ENCODE measurements at regions not wholly inside any gene's neighbourhood (a gene's known extent, or its start where the extent isn't known, plus 50 kb on each side); places are given as distances from the start of the nearest gene placed in this dataset.
"Not testable (repeated sequence)": the region's sequence is repeated elsewhere in the genome, so short reads cannot be mapped to it uniquely, and the experiment has no call there.

- DNase-seq, result no peak
- peaks cover 0 to 1% of the 10 kb centered on the region in 2 donors for H3K4me1 Mint-ChIP-seq
- peaks cover 0 to 2% (median 0%) of the 10 kb centered on the region in 6 donors for H3K9me3 Mint-ChIP-seq
- H3K4me3 Mint-ChIP-seq, result no peak overlapping the region
- peak overlapping the region in 1 of 6 donors; percentile 51 for H3K27ac Mint-ChIP-seq
- H3K36me3 Mint-ChIP-seq, result no peaks in the 10 kb centered on the region
- peaks cover 7 to 19% (median 8%) of the 10 kb centered on the region in 3 donors for H3K27me3 Mint-ChIP-seq (ENCODE audit: low read depth in 3 of 3)
These were observed 74.7 kb upstream of the PTPN1 start for GRCh38 chr20:50435397-50436051.

GRCh38 chr20:50436052-50436656, 74.0 kb upstream of the PTPN1 start:
- Mint-ChIP-seq H3K36me3 (no peaks in the 10 kb centered on the region), H3K27ac (peak overlapping the region in 1 of 6 donors; percentile 55), H3K4me3 (no peak overlapping the region), H3K9me3 (peaks cover 0 to 2% (median 0%) of the 10 kb centered on the region in 6 donors), H3K4me1 (peaks cover 3 to 7% of the 10 kb centered on the region in 2 donors), H3K27me3 (ENCODE audit: low read depth in 3 of 3) (peaks cover 8 to 20% (median 10%) of the 10 kb centered on the region in 3 donors)
- DNase-seq, result no peak

GRCh38 chr20:50436696-50437095, 73.5 kb upstream of the PTPN1 start:
- no peak for DNase-seq
- Mint-ChIP-seq H3K4me3 (no peak overlapping the region), H3K27ac (peak overlapping the region in 1 of 6 donors; percentile 55), H3K4me1 (peaks cover 3 to 13% of the 10 kb centered on the region in 2 donors), H3K27me3 (ENCODE audit: low read depth in 3 of 3) (peaks cover 7 to 20% (median 8%) of the 10 kb centered on the region in 3 donors), H3K36me3 (no peaks in the 10 kb centered on the region), H3K9me3 (peaks cover 0 to 2% (median 0%) of the 10 kb centered on the region in 6 donors)

- peaks cover 0 to 2% (median 0%) of the 10 kb centered on the region in 6 donors for H3K9me3 Mint-ChIP-seq
- H3K4me3 Mint-ChIP-seq, result no peak overlapping the region
These were observed 71.2 kb upstream of the PTPN1 start for GRCh38 chr20:50438986-50439407.

GRCh38 chr20:50439539-50440453, 70.4 kb upstream of the PTPN1 start:
- no peak for DNase-seq
- H3K4me1 Mint-ChIP-seq, result peaks cover 3 to 14% of the 10 kb centered on the region in 2 donors
- H3K36me3 Mint-ChIP-seq, result no peaks in the 10 kb centered on the region
- no peak overlapping the region for H3K4me3 Mint-ChIP-seq
- peaks cover 0 to 2% (median 0%) of the 10 kb centered on the region in 6 donors for H3K9me3 Mint-ChIP-seq
- no peak overlapping the region for H3K27ac Mint-ChIP-seq
- H3K27me3 Mint-ChIP-seq (ENCODE audit: low read depth in 3 of 3), result peaks cover 10 to 18% (median 15%) of the 10 kb centered on the region in 3 donors

More at GRCh38 chr20:50438986-50439407, 71.2 kb upstream of the PTPN1 start:
- Mint-ChIP-seq H3K27ac (no peak overlapping the region), H3K27me3 (ENCODE audit: low read depth in 3 of 3) (peaks cover 8 to 21% (median 12%) of the 10 kb centered on the region in 3 donors), H3K36me3 (no peaks in the 10 kb centered on the region), H3K4me1 (peaks cover 3 to 14% of the 10 kb centered on the region in 2 donors)
- no peak for DNase-seq

- no peaks in the 10 kb centered on the region for H3K36me3 Mint-ChIP-seq
- H3K4me1 Mint-ChIP-seq, result peaks cover 3 to 14% of the 10 kb centered on the region in 2 donors
- no peak overlapping the region for H3K27ac Mint-ChIP-seq
- peaks cover 14 to 25% (median 15%) of the 10 kb centered on the region in 3 donors for H3K27me3 Mint-ChIP-seq (ENCODE audit: low read depth in 3 of 3)
- no peak for DNase-seq
- no peaks in the 10 kb centered on the region for H3K9me3 Mint-ChIP-seq
- H3K4me3 Mint-ChIP-seq, result no peak overlapping the region
These were observed 67.7 kb upstream of the PTPN1 start for GRCh38 chr20:50442512-50442911.

GRCh38 chr20:50445354-50446151, 64.6 kb upstream of the PTPN1 start:
- Mint-ChIP-seq H3K9me3 (no peaks in the 10 kb centered on the region), H3K27me3 (ENCODE audit: low read depth in 3 of 3) (peaks cover 25 to 37% (median 29%) of the 10 kb centered on the region in 3 donors), H3K27ac (no peak overlapping the region), H3K36me3 (peaks cover 0 to 2% (median 0%) of the 10 kb centered on the region in 3 donors), H3K4me3 (no peak overlapping the region), H3K4me1 (peaks cover 10 to 24% of the 10 kb centered on the region in 2 donors)
- DNase-seq, result no peak

- H3K27me3 Mint-ChIP-seq (ENCODE audit: low read depth in 3 of 3), result peaks cover 34 to 42% (median 37%) of the 10 kb centered on the region in 3 donors
- H3K4me1 Mint-ChIP-seq, result peaks cover 17 to 24% of the 10 kb centered on the region in 2 donors
These were observed 63.7 kb upstream of the PTPN1 start for GRCh38 chr20:50446351-50447101.

GRCh38 chr20:50447102-50447804, 62.9 kb upstream of the PTPN1 start:
- peaks cover 38 to 42% (median 39%) of the 10 kb centered on the region in 3 donors for H3K27me3 Mint-ChIP-seq (ENCODE audit: low read depth in 3 of 3)
- H3K4me1 Mint-ChIP-seq, result peaks cover 23 to 27% of the 10 kb centered on the region in 2 donors
- DNase-seq, result no peak
- peaks cover 0 to 2% (median 0%) of the 10 kb centered on the region in 3 donors for H3K36me3 Mint-ChIP-seq
- H3K4me3 Mint-ChIP-seq, result no peak overlapping the region
- H3K9me3 Mint-ChIP-seq, result no peaks in the 10 kb centered on the region
- H3K27ac Mint-ChIP-seq, result peak overlapping the region in 1 of 6 donors; percentile 41

More at GRCh38 chr20:50446351-50447101, 63.7 kb upstream of the PTPN1 start:
- Mint-ChIP-seq H3K36me3 (peaks cover 0 to 2% (median 0%) of the 10 kb centered on the region in 3 donors), H3K9me3 (no peaks in the 10 kb centered on the region), H3K4me3 (no peak overlapping the region), H3K27ac (no peak overlapping the region)
- DNase-seq, result no peak

GRCh38 chr20:50447817-50448216, 62.4 kb upstream of the PTPN1 start:
- H3K27me3 Mint-ChIP-seq (ENCODE audit: low read depth in 3 of 3), result peaks cover 36 to 43% (median 42%) of the 10 kb centered on the region in 3 donors
- no peak overlapping the region for H3K4me3 Mint-ChIP-seq
- peaks cover 23 to 27% of the 10 kb centered on the region in 2 donors for H3K4me1 Mint-ChIP-seq
- H3K9me3 Mint-ChIP-seq, result no peaks in the 10 kb centered on the region
- no peak for DNase-seq
- H3K36me3 Mint-ChIP-seq, result peaks cover 0 to 2% (median 0%) of the 10 kb centered on the region in 3 donors
- H3K27ac Mint-ChIP-seq, result no peak overlapping the region

- H3K4me3 Mint-ChIP-seq, H3K36me3 Mint-ChIP-seq, H3K9me3 Mint-ChIP-seq, DNase-seq, H3K27ac Mint-ChIP-seq: not testable (repeated sequence)
- Mint-ChIP-seq H3K27me3 (ENCODE audit: low read depth in 3 of 3) (peaks cover 41 to 52% (median 43%) of the 10 kb centered on the region in 3 donors), H3K4me1 (peaks cover 23 to 27% of the 10 kb centered on the region in 2 donors)
These were observed 61.4 kb upstream of the PTPN1 start for GRCh38 chr20:50448625-50449403.

Measured in immature natural killer cell (primary cell).